Spleen (tissue), 11 donors: ENCODE measurements at regions not wholly inside any gene's neighbourhood (a gene's known extent, or its start where the extent isn't known, plus 50 kb on each side); places are given as distances from the start of the nearest gene placed in this dataset.

Experiments used
- DNase-seq: peaks from one replicate; pipeline ENCODE4 v3.0.0-alpha.2; 2020
- H3K27ac ChIP-seq, 8 donors: fragments of 200-600 bp; sonication (generic) in 7 of 8; 1 replicate in 4 of 8; 2 replicates in 4 of 8; pipeline versions ENCODE4 v1.5.0 to v1.8.0; 2016 to 2021; ENCODE audit warnings: inconsistent platforms in 4 of 8, mild to moderate bottlenecking in 4 of 8, moderate library complexity in 1 of 8
- H3K27me3 ChIP-seq, 7 donors: fragments of 200-600 bp; sonication (generic) in 6 of 7; replicated peaks in 1 of 7; 1 replicate in 4 of 7; 2 replicates in 3 of 7; pipeline versions ENCODE4 v1.5.0 to v1.8.0; 2016 to 2021; ENCODE audit warnings: inconsistent platforms in 3 of 7, mild to moderate bottlenecking in 1 of 7
- H3K36me3 ChIP-seq, 6 donors: fragments of 200-600 bp; sonication (generic) in 5 of 6; 1 replicate in 4 of 6; 2 replicates in 2 of 6; pipeline versions ENCODE4 v1.5.0 to v1.8.0; 2016 to 2021; ENCODE audit warnings: inconsistent platforms in 2 of 6
- H3K4me1 ChIP-seq, 6 donors: fragments of 200-600 bp; sonication (generic) in 5 of 6; 1 replicate in 3 of 6; 2 replicates in 3 of 6; pipeline versions ENCODE4 v1.5.0 to v1.8.0; 2016 to 2021; ENCODE audit warnings: inconsistent platforms in 3 of 6
- H3K4me3 ChIP-seq, 8 donors: fragments of 200-600 bp; sonication (generic) in 7 of 8; 1 replicate in 4 of 8; 2 replicates in 4 of 8; pipeline versions ENCODE4 v1.5.0 to v1.8.0; 2016 to 2021; ENCODE audit warnings: inconsistent platforms in 4 of 8, mild to moderate bottlenecking in 4 of 8, moderate library complexity in 2 of 8
- H3K9me3 ChIP-seq, 8 donors: fragments of 200-600 bp; sonication (generic) in 7 of 8; 1 replicate in 4 of 8; 2 replicates in 4 of 8; pipeline versions ENCODE4 v1.5.0 to v1.8.0; 2016 to 2021; ENCODE audit warnings: inconsistent platforms in 4 of 8
- CTCF ChIP-seq, 11 experiments: fragments of 200-600 bp in 7 of 11; fragments of 450-650 bp in 4 of 11; sonication (generic) in 4 of 11; IDR thresholded peaks in 8 of 11; conservative IDR thresholded peaks in 3 of 11; 1 replicate in 7 of 11; 2 replicates in 4 of 11; pipeline versions ENCODE4 v1.4.0 to v1.8.0; 2016 to 2021; ENCODE audit warnings: antibody characterized with exemption in 11 of 11, inconsistent platforms in 4 of 11, mild to moderate bottlenecking in 1 of 11
- POLR2A ChIP-seq, 3 donors: fragments of 450-650 bp; IDR thresholded peaks; one replicate each; pipeline ENCODE4 v1.5.1; 2017; ENCODE audit warnings: antibody characterized with exemption in 3 of 3, mild to moderate bottlenecking in 1 of 3
- POLR2AphosphoS5 ChIP-seq, 3 donors: sonication (generic); formaldehyde crosslinking; IDR thresholded peaks; one replicate each; pipeline ENCODE4 v1.5.1; 2017; ENCODE audit warnings: antibody characterized with exemption in 3 of 3
- WGBS, 5 donors: extraction: QIAGEN DNeasy Blood & Tissue Kit in 3 of 5; methylation state at CpG; one replicate each; pipeline versions ENCODE4 v1.1.5 to v1.1.7; 2013 to 2018; 5-methylcytosine and 5-hydroxymethylcytosine counted together
- intact Hi-C: fragments of 100-400 bp; cut with DNase I; formaldehyde crosslinking; loops from one replicate; pipeline ENCODE4 v1.15.0; 2023; ENCODE audit warnings: low total_unique reads
- donor health status: healthy with polysubstance abuse.
- donor health status: DM: no; HTN: no; CAD: no; lungs with moderate emphysema.
- donor health status: DM: no; HTN: no; CAD: no.
- donor health status: Bipolar disorder and iron deficiency.
- donor health status: healthy.
- donor health status: DM: no; HTN: no; CAD: no.
- donor health status: DM: yes; HTN: yes; CAD: no.

- TF ChIP-seq POLR2A (IDR thresholded peaks at IDR 0.05) (no peak), CTCF (IDR thresholded peaks at IDR 0.05 in 8 of 11, conservative IDR thresholded peaks at IDR 0.05 in 3 of 11) (no peak), POLR2AphosphoS5 (IDR thresholded peaks at IDR 0.05) (no peak)
- Histone ChIP-seq H3K4me1 (no peaks in the 10 kb centered on the region), H3K4me3 (no peak overlapping the region), H3K36me3 (no peaks in the 10 kb centered on the region), H3K27ac (no peak overlapping the region), H3K27me3 (peaks cover 0 to 62% (median 0%) of the 10 kb centered on the region in 7 donors), H3K9me3 (no peaks in the 10 kb centered on the region)
- intact Hi-C loops = no loop called here
- no peak for DNase-seq
- 75 to 88% (median 77%) methylated on average over 3 of the region's 3 CpGs for WGBS, 5 donors
Measured at GRCh38 chr1:14263671-14264070, 334.8 kb upstream of the KAZN start.

GRCh38 chr1:14265495-14265894 lies 333.0 kb upstream of the KAZN start:
- Histone ChIP-seq H3K36me3 (no peaks in the 10 kb centered on the region), H3K4me1 (no peaks in the 10 kb centered on the region), H3K4me3 (no peak overlapping the region), H3K27ac (no peak overlapping the region), H3K27me3 (peaks cover 0 to 60% (median 0%) of the 10 kb centered on the region in 7 donors), H3K9me3 (no peaks in the 10 kb centered on the region)
- WGBS, 5 donors = 69 to 78% (median 76%) methylated on average over 2 of the region's 2 CpGs
- no peak for DNase-seq
- intact Hi-C loops = no loop called here
- TF ChIP-seq POLR2AphosphoS5 (IDR thresholded peaks at IDR 0.05) (no peak), CTCF (IDR thresholded peaks at IDR 0.05 in 8 of 11, conservative IDR thresholded peaks at IDR 0.05 in 3 of 11) (no peak), POLR2A (IDR thresholded peaks at IDR 0.05) (no peak)

GRCh38 chr1:14267991-14268390 lies 330.5 kb upstream of the KAZN start:
- Histone ChIP-seq H3K9me3 (peaks cover 0 to 10% (median 3%) of the 10 kb centered on the region in 8 donors), H3K27ac (no peak overlapping the region), H3K27me3 (peaks cover 0 to 43% (median 0%) of the 10 kb centered on the region in 7 donors), H3K4me3 (no peak overlapping the region), H3K4me1 (no peaks in the 10 kb centered on the region), H3K36me3 (no peaks in the 10 kb centered on the region)
- 76 to 95% (median 85%) methylated on average over 2 of the region's 2 CpGs for WGBS, 5 donors
- TF ChIP-seq CTCF (IDR thresholded peaks at IDR 0.05 in 8 of 11, conservative IDR thresholded peaks at IDR 0.05 in 3 of 11) (no peak), POLR2A (IDR thresholded peaks at IDR 0.05) (no peak)
- intact Hi-C loops = no loop called here
- DNase-seq = no peak

GRCh38 chr1:14270821-14271220 lies 327.7 kb upstream of the KAZN start:
- Histone ChIP-seq H3K27me3 (peaks cover 0 to 27% (median 0%) of the 10 kb centered on the region in 7 donors), H3K4me1 (no peaks in the 10 kb centered on the region), H3K27ac (no peak overlapping the region), H3K9me3 (peaks cover 0 to 10% (median 3%) of the 10 kb centered on the region in 8 donors), H3K4me3 (no peak overlapping the region), H3K36me3 (no peaks in the 10 kb centered on the region)
- no peak for TF ChIP-seq POLR2A (IDR thresholded peaks at IDR 0.05)
- TF ChIP-seq CTCF (IDR thresholded peaks at IDR 0.05 in 8 of 11, conservative IDR thresholded peaks at IDR 0.05 in 3 of 11) = no peak
- TF ChIP-seq POLR2AphosphoS5 (IDR thresholded peaks at IDR 0.05) = no peak
- WGBS, 5 donors = 86 to 92% (median 91%) methylated on average over 7 of the region's 7 CpGs
- no peak for DNase-seq
- intact Hi-C loops = no loop called here
